ENCODE measurements at regions not wholly inside any gene's neighbourhood (a gene's known extent, or its start where the extent isn't known, plus 50 kb on each side); places are given as distances from the start of the nearest gene placed in this dataset.
A peak's percentile ranks its signal among the peaks of the same experiment; 100 is the strongest.

- peak overlapping the region; percentile 53 to 56 for H3K4me2 ChIP-seq (ENCODE audit: insufficient read depth in 1 of 2, low read depth in 2 of 2, low read length in 2 of 2)
- H2AK5ac ChIP-seq (ENCODE audit: low read depth, low read length): no peak overlapping the region
- 0 out of 2 replicates have a peak overlapping the region, but pooled peaks have one; percentile 88 for H2BK5ac ChIP-seq (ENCODE audit: low read depth, low read length)
- no peak overlapping the region for H3K4ac ChIP-seq (replicated peaks; ENCODE audit: insufficient read length, low read depth, low read length)
- ChIA-PET POLR2A (ENCODE audit: partially characterized antibody) (no interaction called here), CTCF (ENCODE audit: partially characterized antibody) (no interaction called here)
- peak overlapping the region; percentile 42 for H4K5ac ChIP-seq (ENCODE audit: insufficient read length, low read depth, low read length)
- DNase-seq (ENCODE audit: low read depth in 1 of 2, low spot score in 2 of 2) (no peak), FAIRE-seq (no peak)
- H2AFZ ChIP-seq (ENCODE audit: low read length): no peak overlapping the region
- peak overlapping the region; percentile 90 for H3K18ac ChIP-seq (ENCODE audit: extremely low read depth, low read length)
- H3K23ac ChIP-seq (ENCODE audit: insufficient read length): no peak overlapping the region
- H3K14ac ChIP-seq (ENCODE audit: insufficient read length): no peak overlapping the region
- no peaks in the 10 kb centered on the region for H3K9me3 ChIP-seq (ENCODE audit: insufficient read depth in 2 of 2, low read depth in 1 of 2, low read length in 1 of 2)
- no peaks in the 10 kb centered on the region for H3K36me3 ChIP-seq (ENCODE audit: control insufficient read depth in 2 of 4, insufficient read depth in 4 of 4, low read length in 3 of 4)
- no peak overlapping the region for H2BK120ac ChIP-seq (replicated peaks; ENCODE audit: low read depth, low read length)
- H4K20me1 ChIP-seq (replicated peaks in 1 of 2; ENCODE audit: control insufficient read depth in 1 of 2, insufficient read depth in 2 of 2, low read length in 2 of 2): no peaks in the 10 kb centered on the region
- H2BK12ac ChIP-seq (ENCODE audit: low read depth, low read length): 0 out of 2 replicates have a peak overlapping the region, but pooled peaks have one; percentile 27
- peak overlapping the region; percentile 75; the same call in 1 of the 2 replicates for H3K27ac ChIP-seq (ENCODE audit: low read depth, low read length)
- no peaks in the 10 kb centered on the region for H3K27me3 ChIP-seq (replicated peaks in 1 of 4; ENCODE audit: control insufficient read depth in 3 of 4, extremely low read depth in 1 of 4, insufficient read depth in 3 of 4, low read length in 3 of 4)
- H3K9ac ChIP-seq (replicated peaks in 1 of 4; ENCODE audit: extremely low read depth in 1 of 4, low read depth in 3 of 4, low read length in 3 of 4): peak overlapping the region in 1 of 4 experiments; percentile 13; a peak in 2 of 7 replicates
- no CpG with 5 or more reads among the region's 6 CpGs for WGBS, 2 experiments (ENCODE audit: extremely low coverage in 1 of 2, insufficient coverage in 1 of 2, insufficient read length in 1 of 2, insufficient replicate concordance in 2 of 2, low coverage in 1 of 2, low lambda C conversion rate in 2 of 2, missing lambda C conversion rate in 1 of 2)
- H4K8ac ChIP-seq (ENCODE audit: extremely low read depth, insufficient read depth, low read length): no peak overlapping the region
- H3K23me2 ChIP-seq (ENCODE audit: low read depth, low read length): 0 out of 2 replicates have a peak, but pooled peaks cover 2% of the 10 kb centered on the region
- peaks cover 2 to 10% (median 8%) of the 10 kb centered on the region in 4 experiments; a peak in 5 of 7 replicates for H3K4me1 ChIP-seq (replicated peaks in 1 of 4; ENCODE audit: control insufficient read depth in 3 of 4, insufficient read depth in 4 of 4, low read length in 3 of 4)
- H2BK15ac ChIP-seq (ENCODE audit: low read length): no peak overlapping the region; the same call in 1 of the 2 replicates
- no peak overlapping the region for H2BK20ac ChIP-seq (ENCODE audit: low read length)
- no peak overlapping the region for H3K56ac ChIP-seq (replicated peaks; ENCODE audit: insufficient read length, low read depth, low read length)
- no peaks in the 10 kb centered on the region for H3K79me1 ChIP-seq (ENCODE audit: low read depth, low read length)
- H3K4me3 ChIP-seq (ENCODE audit: extremely low read depth in 1 of 4, insufficient read depth in 2 of 4, low read depth in 3 of 4, low read length in 4 of 4): peak overlapping the region in 1 of 4 experiments; percentile 47; a peak in 2 of 8 replicates
- H4K91ac ChIP-seq (replicated peaks; ENCODE audit: insufficient read length, low read length): peak overlapping the region; percentile 89
- H3K79me2 ChIP-seq (ENCODE audit: control insufficient read depth in 1 of 2, insufficient read depth in 2 of 2, low read length in 2 of 2): no peaks in the 10 kb centered on the region
- TF ChIP-seq TCF12 (IDR thresholded peaks at IDR 0.05; ENCODE audit: low read depth, low read length): no peak
- TF ChIP-seq KDM4A (IDR thresholded peaks at IDR 0.05; ENCODE audit: low read depth, low read length, severe bottlenecking): no peak
These were observed 51.4 kb downstream of the NALF2 start for GRCh38 chrX:69555481-69556041.

Data from H1 (cell line).